ENCODE measurements at regions not wholly inside any gene's neighbourhood (a gene's known extent, or its start where the extent isn't known, plus 50 kb on each side); places are given as distances from the start of the nearest gene placed in this dataset.

GRCh38 chr9:78566948-78567675, 270.2 kb downstream of the PSAT1 start:
- no peak for DNase-seq

- DNase-seq, result no peak
These were observed 270.8 kb downstream of the PSAT1 start for GRCh38 chr9:78567693-78568092.

GRCh38 chr9:78568774-78569173, 271.8 kb downstream of the PSAT1 start:
- DNase-seq, result no peak

GRCh38 chr9:78572266-78572665, 275.3 kb downstream of the PSAT1 start:
- DNase-seq, result no peak

- no peak for DNase-seq
These were observed 276.3 kb downstream of the PSAT1 start for GRCh38 chr9:78573205-78573604.

- no peak for DNase-seq
These were observed 276.7 kb downstream of the PSAT1 start for GRCh38 chr9:78573669-78574068.

- DNase-seq, result no peak
These were observed 277.6 kb downstream of the PSAT1 start for GRCh38 chr9:78574354-78575045.

- no peak for DNase-seq
These were observed 278.2 kb downstream of the PSAT1 start for GRCh38 chr9:78575081-78575480.

- DNase-seq, result no peak
These were observed 278.8 kb downstream of the PSAT1 start for GRCh38 chr9:78575771-78576170.

- no peak for DNase-seq
These were observed 280.4 kb downstream of the PSAT1 start for GRCh38 chr9:78577156-78577906.

- DNase-seq, result no peak
These were observed 281.1 kb downstream of the PSAT1 start for GRCh38 chr9:78578072-78578471.

GRCh38 chr9:78582821-78583220, 285.9 kb downstream of the PSAT1 start:
- DNase-seq, result no peak

GRCh38 chr9:78584589-78584988, 287.7 kb downstream of the PSAT1 start:
- DNase-seq, result no peak

- no peak for DNase-seq
These were observed 289.0 kb downstream of the PSAT1 start for GRCh38 chr9:78585909-78586308.

GRCh38 chr9:78590068-78590467, 293.1 kb downstream of the PSAT1 start:
- DNase-seq, result no peak

- DNase-seq, result no peak
These were observed 295.9 kb downstream of the PSAT1 start for GRCh38 chr9:78592811-78593210.

GRCh38 chr9:78595200-78595945, 298.4 kb downstream of the PSAT1 start:
- DNase-seq, result no peak

GRCh38 chr9:78596346-78596745, 299.4 kb downstream of the PSAT1 start:
- no peak for DNase-seq

- no peak for DNase-seq
These were observed 301.2 kb downstream of the PSAT1 start for GRCh38 chr9:78598120-78598519.

GRCh38 chr9:78599926-78600325, 303.0 kb downstream of the PSAT1 start:
- DNase-seq, result no peak

GRCh38 chr9:78601957-78602565, 305.1 kb downstream of the PSAT1 start:
- no peak for DNase-seq

All from stimulated activated CD4-positive, alpha-beta T cell treated with anti-CD3 and anti-CD28 coated beads, Interleukin-4, amount 100 ng/mL, for 1 hour (primary cell).